ENCODE measurements at regions not wholly inside any gene's neighbourhood (a gene's known extent, or its start where the extent isn't known, plus 50 kb on each side); places are given as distances from the start of the nearest gene placed in this dataset.
A peak's percentile ranks its signal among the peaks of the same experiment; 100 is the strongest.

DNA sequence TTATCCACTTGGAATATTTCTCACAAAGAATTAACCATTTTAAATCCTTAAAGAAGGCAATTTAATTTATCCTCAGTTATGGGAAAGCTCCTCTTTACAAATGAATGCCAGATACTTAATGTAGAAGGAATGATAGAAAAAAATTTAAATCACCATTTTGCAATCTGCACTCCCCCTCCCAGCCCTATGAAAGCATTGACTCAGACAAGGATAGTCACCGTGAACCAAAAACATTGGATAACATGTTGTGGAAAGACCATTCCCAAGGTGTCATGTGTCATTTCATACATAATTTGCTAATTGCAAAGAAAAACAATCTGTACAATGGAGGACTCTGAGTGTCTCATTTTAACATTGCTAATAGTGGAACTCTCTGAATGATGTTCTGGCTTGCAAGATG lies 421.0 kb downstream of the TXNL1 start:
- Histone ChIP-seq H3K36me3 (no peaks in the 10 kb centered on the region), H3K4me1 (no peaks in the 10 kb centered on the region), H3K27me3 (no peaks in the 10 kb centered on the region), H3K27ac (no peak overlapping the region), H3K4me3 (no peak overlapping the region), H3K9me3 (no peaks in the 10 kb centered on the region)
- 100% methylated on average over 1 of the region's 1 CpG for WGBS, 2 donors (ENCODE audit: low coverage in 1 of 2)
- ATAC-seq = no peak
- TF ChIP-seq CTCF (IDR thresholded peaks at IDR 0.05) = no peak
- no peak for TF ChIP-seq POLR2AphosphoS5 (IDR thresholded peaks at IDR 0.05)
- no peak for TF ChIP-seq EP300 (IDR thresholded peaks at IDR 0.05)
- no peak for TF ChIP-seq POLR2A (IDR thresholded peaks at IDR 0.05)

- H3K9me3 ChIP-seq = no peaks in the 10 kb centered on the region
- no peak overlapping the region for H3K4me3 ChIP-seq
- H3K4me1 ChIP-seq = no peaks in the 10 kb centered on the region
- ATAC-seq = no peak
- 40 to 54% methylated on average over 1 of the region's 1 CpG for WGBS, 2 donors (ENCODE audit: low coverage in 1 of 2)
- no peak overlapping the region for H3K27ac ChIP-seq
- no peak for TF ChIP-seq EP300 (IDR thresholded peaks at IDR 0.05)
- H3K27me3 ChIP-seq = no peaks in the 10 kb centered on the region
- H3K36me3 ChIP-seq = no peaks in the 10 kb centered on the region
These were observed 423.7 kb downstream of the TXNL1 start for GRCh38 chr18:56214706-56215105.

DNA sequence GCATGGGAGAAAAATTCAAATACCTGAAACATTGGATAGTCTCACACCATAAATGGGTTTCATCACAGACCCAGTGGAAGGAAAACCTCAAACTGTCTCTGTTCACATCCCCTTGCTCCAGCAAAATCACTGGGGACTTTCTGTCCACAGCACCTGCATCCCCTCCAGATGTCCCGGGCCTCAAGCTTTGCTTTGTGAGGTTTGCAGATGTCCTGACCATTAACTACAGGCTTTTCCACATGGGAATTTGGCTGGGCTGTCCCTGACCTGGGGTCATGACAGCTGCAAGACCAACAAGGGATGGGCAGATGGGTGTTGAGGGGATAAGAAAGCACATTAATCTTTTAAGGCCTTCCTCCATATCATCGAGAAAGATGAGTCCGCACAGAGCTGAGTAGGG lies 427.9 kb downstream of the TXNL1 start:
- Histone ChIP-seq H3K9me3 (no peaks in the 10 kb centered on the region), H3K27ac (no peak overlapping the region), H3K4me3 (no peak overlapping the region), H3K4me1 (no peaks in the 10 kb centered on the region), H3K36me3 (no peaks in the 10 kb centered on the region), H3K27me3 (no peaks in the 10 kb centered on the region)
- no peak for ATAC-seq
- TF ChIP-seq POLR2A (IDR thresholded peaks at IDR 0.05) = no peak
- no peak for TF ChIP-seq CTCF (IDR thresholded peaks at IDR 0.05)
- TF ChIP-seq POLR2AphosphoS5 (IDR thresholded peaks at IDR 0.05) = no peak
- no peak for TF ChIP-seq EP300 (IDR thresholded peaks at IDR 0.05)
- WGBS, 2 donors (ENCODE audit: low coverage in 1 of 2) = 40 to 70% methylated on average over 1 to 2 of the region's 3 CpGs

DNA sequence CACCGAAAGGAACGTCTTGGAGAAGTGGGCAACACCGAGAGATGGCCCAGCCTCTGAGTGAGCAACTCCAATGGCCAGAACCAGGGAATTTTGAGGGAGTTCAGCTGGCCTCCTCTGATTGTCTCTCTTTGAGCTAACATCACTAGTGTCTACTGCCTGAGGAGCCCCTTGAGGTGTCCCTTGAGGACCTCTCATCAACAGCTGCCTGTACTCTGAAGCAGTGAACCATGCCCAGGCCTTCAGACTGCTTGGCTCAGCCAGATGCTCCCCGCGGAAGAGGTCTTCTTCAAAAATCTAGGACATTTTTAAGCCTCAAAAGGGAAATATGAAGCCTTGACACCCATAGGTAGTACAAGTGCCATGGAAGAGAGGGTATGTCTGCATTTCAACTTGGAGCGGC lies 430.4 kb downstream of the TXNL1 start:
- Histone ChIP-seq H3K27ac (no peak overlapping the region), H3K36me3 (no peaks in the 10 kb centered on the region), H3K4me3 (no peak overlapping the region), H3K9me3 (peaks cover 0 to 17% (median 4%) of the 10 kb centered on the region in 3 donors), H3K4me1 (peaks cover 0 to 1% (median 0%) of the 10 kb centered on the region in 3 donors), H3K27me3 (no peaks in the 10 kb centered on the region)
- TF ChIP-seq POLR2AphosphoS5 (IDR thresholded peaks at IDR 0.05) (no peak), POLR2A (IDR thresholded peaks at IDR 0.05) (no peak), EP300 (IDR thresholded peaks at IDR 0.05) (no peak), CTCF (IDR thresholded peaks at IDR 0.05) (no peak)
- no peak for ATAC-seq
- WGBS, 2 donors (ENCODE audit: low coverage in 1 of 2) = 95 to 100% methylated on average over 1 to 6 of the region's 6 CpGs

DNA sequence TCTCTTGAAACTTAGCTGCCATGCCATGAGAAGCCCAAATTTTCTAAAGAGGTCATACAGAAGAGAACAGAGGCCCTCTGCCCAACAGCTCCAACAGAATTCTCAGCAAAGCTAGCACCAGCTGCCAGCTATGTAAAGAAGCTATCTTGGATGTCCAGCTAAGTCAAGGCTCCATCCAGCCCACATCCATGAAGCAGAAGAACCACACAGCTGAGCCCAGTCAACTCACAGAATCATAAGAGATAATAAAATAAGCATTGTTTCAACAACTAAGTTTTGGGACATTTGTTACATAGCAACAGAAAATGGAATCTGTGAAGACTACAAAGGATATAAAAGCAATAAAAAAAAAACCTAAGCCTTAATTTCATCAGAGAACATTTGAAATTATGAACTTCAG lies 434.3 kb downstream of the TXNL1 start:
- Histone ChIP-seq H3K4me1 (peaks cover 5 to 32% (median 6%) of the 10 kb centered on the region in 3 donors), H3K27me3 (no peaks in the 10 kb centered on the region), H3K9me3 (peaks cover 0 to 17% (median 4%) of the 10 kb centered on the region in 3 donors), H3K27ac (peak overlapping the region in 1 of 4 donors; percentile 68), H3K36me3 (no peaks in the 10 kb centered on the region), H3K4me3 (no peak overlapping the region)
- ATAC-seq = no peak
- TF ChIP-seq CTCF (IDR thresholded peaks at IDR 0.05) (no peak), EP300 (IDR thresholded peaks at IDR 0.05) (no peak), POLR2A (IDR thresholded peaks at IDR 0.05) (no peak), POLR2AphosphoS5 (IDR thresholded peaks at IDR 0.05) (no peak)

Data from gastroesophageal sphincter (tissue), 4 donors.